GM23248 (cell line): ENCODE measurements at regions not wholly inside any gene's neighbourhood (a gene's known extent, or its start where the extent isn't known, plus 50 kb on each side); places are given as distances from the start of the nearest gene placed in this dataset.

Experiments used
- EZH2 ChIP-seq: fragments of 200-600 bp; sonication (generic); IDR thresholded peaks from 2 replicates; pipeline ENCODE4 v1.6.1; 2018; ENCODE audit warnings: antibody characterized with exemption, mild to moderate bottlenecking; ENCODE audit not compliant: insufficient read depth, poor library complexity, severe bottlenecking
- EZH2phosphoT487 ChIP-seq: fragments of 200-600 bp; sonication (generic); IDR thresholded peaks from 2 replicates; pipeline ENCODE4 v1.6.1; 2018; ENCODE audit warnings: antibody characterized with exemption, moderate library complexity, mild to moderate bottlenecking, low read depth; ENCODE audit not compliant: insufficient read depth

DNA sequence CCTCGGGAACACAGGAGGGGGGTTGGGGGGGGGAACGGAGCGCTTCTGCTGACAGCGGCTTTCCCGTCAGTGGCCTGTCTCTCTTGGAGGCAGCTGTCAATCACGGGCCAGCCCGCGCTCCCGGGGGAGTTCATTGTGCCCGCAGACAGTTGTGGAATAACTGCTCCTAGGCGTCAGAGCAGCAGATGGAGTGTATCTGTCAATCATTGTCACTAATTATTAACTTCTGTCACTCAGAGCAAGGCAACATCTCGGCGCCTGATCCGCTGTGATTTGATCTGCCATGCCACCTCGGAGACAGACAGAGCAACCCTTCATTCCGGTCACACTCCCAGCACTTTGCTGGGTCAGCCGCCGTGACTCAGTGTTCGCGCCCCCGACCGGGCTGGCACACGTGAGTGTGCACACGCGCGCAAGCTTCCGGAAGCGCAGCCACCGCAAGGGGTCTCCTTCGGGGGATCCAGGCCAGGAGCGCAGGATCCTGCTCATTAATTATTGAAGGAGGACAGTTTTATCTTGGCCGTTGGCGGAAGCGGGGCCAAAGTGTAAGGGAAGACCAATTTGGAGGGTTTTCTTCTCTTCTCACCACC, 75.8 kb downstream of the RRAGC start:
- no peak for TF ChIP-seq EZH2phosphoT487
- TF ChIP-seq EZH2 = no peak
